GM21423 (cell line): ENCODE measurements at regions not wholly inside any gene's neighbourhood (a gene's known extent, or its start where the extent isn't known, plus 50 kb on each side); places are given as distances from the start of the nearest gene placed in this dataset.

ENCODE experiments used
- ATAC-seq: cut with Tn5 transposase; IDR thresholded peaks from one replicate; pipeline ENCODE4 v1.9.1; 2021; ENCODE audit warnings: mild to moderate bottlenecking, moderate library complexity; ENCODE audit not compliant: unreplicated experiment

GRCh38 chr4:58935332-58935731 is 1825.1 kb upstream of the IGFBP7 start:
- ATAC-seq: no peak

DNA sequence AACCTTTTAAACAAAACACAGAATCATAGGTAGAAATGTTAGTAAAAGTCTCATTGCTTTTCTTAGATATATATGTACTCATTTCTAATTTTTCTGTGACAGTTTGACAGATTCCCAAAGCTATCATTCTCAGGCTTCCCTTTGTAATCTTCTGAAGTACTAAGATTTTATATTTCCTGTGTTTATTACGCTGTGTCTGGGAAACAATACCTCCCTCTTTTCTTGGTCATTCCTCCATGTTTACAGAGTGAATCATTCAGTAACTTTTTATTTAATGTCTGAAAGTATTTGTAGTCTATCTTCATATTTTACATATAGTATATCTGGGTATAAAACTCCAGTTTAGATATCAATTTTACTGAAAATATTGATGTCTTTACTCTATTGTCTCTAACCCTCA is 1826.3 kb upstream of the IGFBP7 start:
- no peak for ATAC-seq

DNA sequence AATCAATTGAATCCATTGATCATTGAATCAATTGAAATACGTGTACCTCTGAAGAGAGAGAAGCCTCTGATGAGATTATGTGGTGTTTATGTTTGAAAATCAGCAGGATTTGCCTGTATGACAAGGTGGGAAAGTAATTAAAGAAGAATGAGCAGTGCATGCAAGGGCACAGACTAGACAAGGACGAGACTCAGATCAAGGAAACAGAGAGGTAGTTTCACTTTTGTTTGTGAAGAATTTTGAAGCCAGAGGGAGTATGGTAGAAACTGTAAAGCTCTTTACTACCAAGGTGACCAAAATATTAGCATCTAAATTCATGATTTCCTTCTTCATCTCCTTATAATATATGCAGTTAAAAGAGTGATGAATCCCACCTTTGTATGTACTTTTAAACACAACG is 1830.0 kb upstream of the IGFBP7 start:
- ATAC-seq: no peak

DNA sequence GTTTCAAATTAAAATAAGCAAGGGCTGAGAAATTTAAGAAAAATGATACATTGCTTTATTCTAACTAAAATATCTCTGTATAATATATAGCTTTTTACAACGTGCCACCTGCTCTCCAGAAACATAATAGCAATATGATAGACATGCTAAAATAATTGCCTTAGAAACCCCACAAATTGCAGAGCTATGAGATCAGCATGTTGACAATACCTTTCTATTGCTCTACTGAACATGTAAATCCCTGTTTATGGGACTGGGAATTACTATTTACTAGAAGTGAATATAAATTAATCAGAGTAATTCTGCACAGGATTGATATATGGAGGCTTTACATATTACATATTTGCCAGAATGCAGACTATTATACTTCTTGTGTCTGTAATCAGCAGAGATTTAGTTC is 1831.1 kb upstream of the IGFBP7 start:
- no peak for ATAC-seq

GRCh38 chr4:58953575-58953974 is 1843.4 kb upstream of the IGFBP7 start:
- no peak for ATAC-seq

DNA sequence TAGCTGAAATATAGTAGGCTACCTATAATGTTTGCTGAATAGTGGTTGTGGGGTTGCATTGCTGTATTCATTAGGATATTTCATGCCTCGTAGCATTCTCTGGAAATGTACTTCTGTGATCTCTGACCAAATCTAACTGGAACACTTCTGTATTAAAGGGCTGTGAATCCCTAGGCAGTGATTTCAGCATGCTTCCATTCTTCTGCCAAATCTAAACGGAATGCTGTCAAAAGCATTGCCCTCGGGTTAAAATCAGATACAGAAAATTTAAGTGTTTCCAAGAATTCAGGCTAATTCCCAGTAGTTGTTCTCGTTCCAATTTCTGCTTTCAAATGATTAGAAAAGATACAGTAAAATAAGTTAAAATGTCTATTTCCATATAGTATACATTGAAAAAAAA is 1847.5 kb upstream of the IGFBP7 start:
- ATAC-seq: no peak

- ATAC-seq: no peak
Observed at GRCh38 chr4:58961283-58961682, 1851.1 kb upstream of the IGFBP7 start.

DNA sequence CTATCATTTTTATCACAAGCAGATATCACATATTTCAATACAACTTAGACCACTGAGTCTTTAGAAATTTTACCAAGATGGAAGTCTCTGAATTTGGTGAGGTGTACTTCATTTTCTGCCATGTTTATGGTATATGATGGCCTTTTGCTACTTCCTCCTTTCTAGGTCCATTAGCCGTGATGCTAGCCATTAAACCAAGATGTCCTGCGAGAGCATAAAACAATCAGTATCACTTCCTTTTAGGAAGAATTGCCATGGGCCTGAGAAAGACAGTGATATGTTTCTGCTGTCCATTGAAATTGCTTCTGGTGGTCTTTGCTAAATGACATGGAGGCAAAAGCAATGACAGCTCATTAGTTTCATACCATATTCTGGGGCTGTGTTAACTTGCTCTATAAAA is 1851.7 kb upstream of the IGFBP7 start:
- no peak for ATAC-seq

GRCh38 chr4:58962424-58962823 is 1852.2 kb upstream of the IGFBP7 start:
- no peak for ATAC-seq

GRCh38 chr4:58981828-58982227 is 1871.6 kb upstream of the IGFBP7 start:
- ATAC-seq: no peak

- ATAC-seq: no peak
Observed at GRCh38 chr4:58983887-58984286, 1873.7 kb upstream of the IGFBP7 start.

DNA sequence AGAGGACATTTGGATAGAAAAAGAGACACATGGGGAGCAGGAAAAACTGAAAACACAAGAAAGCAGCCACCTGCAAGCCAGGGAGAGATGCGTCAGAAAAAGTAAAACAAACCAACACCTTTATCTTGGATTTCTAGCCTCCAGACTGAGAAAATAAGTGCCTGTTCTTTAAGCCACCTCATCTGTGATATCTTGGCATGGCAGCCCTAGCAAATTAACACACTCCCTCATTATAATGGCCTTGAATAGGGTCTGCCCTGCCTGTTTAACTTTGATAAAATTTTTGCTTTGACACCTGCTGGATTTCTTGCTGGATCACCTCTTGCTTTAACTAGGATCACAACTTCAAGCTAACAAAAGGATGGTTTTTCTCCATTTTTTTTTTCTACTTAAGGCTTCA is 1892.0 kb upstream of the IGFBP7 start:
- ATAC-seq: no peak

DNA sequence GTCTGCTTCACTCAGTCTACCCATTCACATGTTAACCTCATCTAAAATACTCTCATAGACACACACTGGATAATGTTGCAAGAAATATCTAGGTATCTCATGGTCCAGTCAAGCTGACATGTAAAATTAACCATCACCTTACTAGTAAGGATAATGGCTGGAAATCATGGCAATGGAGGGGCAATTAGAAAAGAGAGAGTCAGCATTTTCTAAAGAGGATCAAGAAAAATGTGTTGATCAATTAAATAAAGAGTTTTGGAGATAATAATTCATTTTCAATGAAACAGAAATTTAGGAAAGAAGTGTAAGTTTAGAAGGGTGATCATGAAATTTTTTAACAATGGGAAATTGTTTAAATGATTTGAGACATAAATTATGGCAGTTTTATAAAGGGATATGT is 1914.1 kb upstream of the IGFBP7 start:
- ATAC-seq: no peak

GRCh38 chr4:59037812-59038211 is 1927.6 kb upstream of the IGFBP7 start:
- no peak for ATAC-seq

GRCh38 chr4:59039046-59039445 is 1928.9 kb upstream of the IGFBP7 start:
- no peak for ATAC-seq

DNA sequence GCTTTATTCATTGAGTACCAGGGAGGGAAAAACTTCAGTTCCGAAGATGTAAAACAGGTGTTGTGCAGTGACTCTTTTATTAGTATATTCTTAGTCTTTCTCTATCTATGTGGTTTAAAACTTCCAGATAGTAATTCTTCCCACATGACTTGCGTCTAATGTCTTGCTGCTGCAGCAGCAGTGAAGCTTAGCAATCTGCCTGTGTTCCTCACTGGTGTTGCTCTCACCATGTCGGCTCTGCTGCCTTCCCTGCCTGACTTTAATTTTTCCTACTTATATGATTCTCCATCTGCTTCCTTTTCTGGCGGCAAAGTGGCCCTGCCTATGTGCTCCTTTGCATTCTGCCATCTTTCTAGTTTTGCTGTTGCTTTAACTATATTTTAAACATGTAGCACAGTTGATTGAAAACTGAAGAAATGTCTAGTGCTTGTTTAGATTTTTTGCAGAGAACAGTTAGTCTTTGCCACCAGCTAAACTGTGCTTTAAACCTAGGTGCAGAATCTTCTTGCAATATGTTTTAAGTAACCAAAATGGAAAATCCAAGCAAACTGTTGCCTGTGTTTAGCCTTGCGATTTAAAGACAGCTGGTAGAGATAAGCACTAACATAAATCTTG is 1934.2 kb upstream of the IGFBP7 start:
- no peak for ATAC-seq

GRCh38 chr4:59054086-59054485 is 1943.9 kb upstream of the IGFBP7 start:
- no peak for ATAC-seq

DNA sequence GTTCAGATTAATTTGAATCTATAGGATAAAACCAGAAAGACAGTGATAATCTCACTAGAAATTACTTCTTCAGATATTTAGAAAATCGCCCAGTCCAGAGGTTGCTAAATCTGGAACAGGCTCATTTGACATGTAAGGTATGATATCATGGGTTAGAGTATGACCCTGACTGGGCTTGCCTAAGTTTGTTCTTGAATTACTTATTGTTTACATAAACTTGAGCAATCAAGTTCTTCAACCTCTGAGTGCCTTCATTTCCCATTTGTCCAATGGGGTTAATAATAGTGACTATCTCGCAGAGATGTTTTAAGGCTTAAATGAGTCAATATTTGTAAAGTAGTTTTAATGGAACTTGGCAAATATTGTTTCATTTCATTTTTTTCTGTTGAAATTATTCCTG is 1947.6 kb upstream of the IGFBP7 start:
- no peak for ATAC-seq

DNA sequence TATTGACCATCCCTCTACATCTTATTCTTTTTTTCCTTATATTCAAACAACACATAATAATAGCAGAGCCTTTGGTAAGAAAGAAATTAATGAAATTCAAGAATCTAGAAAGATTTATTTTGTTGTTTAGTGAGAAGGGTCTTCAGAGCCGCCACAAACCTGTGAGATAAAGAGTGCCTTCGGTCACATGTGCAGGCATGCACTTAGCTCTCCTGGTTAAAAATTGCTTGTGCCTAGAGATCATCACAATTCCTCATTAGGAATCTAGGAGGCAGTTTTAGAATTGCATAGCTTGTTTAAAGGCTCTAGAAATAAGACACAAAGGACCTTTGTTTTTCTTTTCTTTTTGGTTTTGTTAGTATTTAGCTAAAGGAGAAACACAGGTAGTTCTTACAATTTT is 1948.4 kb upstream of the IGFBP7 start:
- ATAC-seq: no peak

GRCh38 chr4:59060002-59060846 is 1950.0 kb upstream of the IGFBP7 start:
- no peak for ATAC-seq

GRCh38 chr4:59060895-59061294 is 1950.7 kb upstream of the IGFBP7 start:
- no peak for ATAC-seq

- ATAC-seq: no peak
Observed at GRCh38 chr4:59063015-59063720, 1953.0 kb upstream of the IGFBP7 start.
